NCI-H345 treated with DMSO at 0.1 percent for 48 hours (cell line): ENCODE measurements at regions not wholly inside any gene's neighbourhood (a gene's known extent, or its start where the extent isn't known, plus 50 kb on each side); places are given as distances from the start of the nearest gene placed in this dataset.
"Not testable (repeated sequence)": the region's sequence is repeated elsewhere in the genome, so short reads cannot be mapped to it uniquely, and the experiment has no call there.

ENCODE experiments used
- DNase-seq: peaks from one replicate; lab custom pipeline; 2025; ENCODE audit not compliant: unreplicated experiment; lab: John Stamatoyannopoulos, UW

GRCh38 chr1:187788718-187789117, 960.0 kb downstream of the PLA2G4A start:
- no peak for DNase-seq

DNA sequence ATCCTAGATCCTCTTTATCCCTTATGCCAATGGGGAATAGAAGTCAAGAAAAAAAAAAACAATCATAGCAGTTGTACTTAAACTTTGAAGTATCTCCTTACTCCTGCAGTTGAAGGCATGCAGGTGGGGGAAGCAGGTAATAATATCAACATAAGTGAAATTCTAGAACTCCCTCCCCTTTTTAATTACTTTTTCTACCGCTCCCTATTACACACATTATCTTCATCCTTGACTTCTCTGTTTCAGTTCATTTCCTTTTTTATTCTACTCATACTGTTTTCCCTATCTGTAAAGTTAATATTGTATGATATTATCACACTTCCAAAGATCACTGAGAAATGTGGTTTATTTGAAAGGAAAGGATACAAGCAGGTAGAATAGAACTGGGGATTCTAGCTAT, 962.0 kb downstream of the PLA2G4A start:
- no peak for DNase-seq

GRCh38 chr1:187794561-187794960, 965.8 kb downstream of the PLA2G4A start:
- DNase-seq, result no peak

GRCh38 chr1:187809549-187809948, 980.8 kb downstream of the PLA2G4A start:
- no peak for DNase-seq

- no peak for DNase-seq
Measured at GRCh38 chr1:187816646-187817045, 987.9 kb downstream of the PLA2G4A start.

GRCh38 chr1:187817782-187818181, 989.0 kb downstream of the PLA2G4A start:
- DNase-seq, result no peak

DNA sequence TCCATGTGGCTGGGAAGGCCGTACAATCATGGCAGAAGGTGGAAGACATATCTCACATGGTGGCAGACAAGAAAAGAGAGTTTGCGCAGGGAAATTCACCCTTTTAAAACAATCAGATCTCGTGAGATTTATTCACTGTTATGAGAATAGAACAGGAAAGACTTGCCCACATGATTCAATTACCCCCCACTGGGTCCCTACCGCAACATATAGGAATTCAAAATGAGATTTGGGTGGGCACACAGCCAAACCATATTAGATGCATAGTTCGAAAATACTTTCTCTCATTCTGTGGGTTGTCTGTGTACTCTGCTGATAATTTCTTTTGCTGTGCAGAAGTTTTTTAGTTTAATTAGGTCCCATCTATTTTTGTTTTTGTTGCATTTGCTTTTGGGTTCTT, 990.3 kb downstream of the PLA2G4A start:
- DNase-seq, result no peak

DNA sequence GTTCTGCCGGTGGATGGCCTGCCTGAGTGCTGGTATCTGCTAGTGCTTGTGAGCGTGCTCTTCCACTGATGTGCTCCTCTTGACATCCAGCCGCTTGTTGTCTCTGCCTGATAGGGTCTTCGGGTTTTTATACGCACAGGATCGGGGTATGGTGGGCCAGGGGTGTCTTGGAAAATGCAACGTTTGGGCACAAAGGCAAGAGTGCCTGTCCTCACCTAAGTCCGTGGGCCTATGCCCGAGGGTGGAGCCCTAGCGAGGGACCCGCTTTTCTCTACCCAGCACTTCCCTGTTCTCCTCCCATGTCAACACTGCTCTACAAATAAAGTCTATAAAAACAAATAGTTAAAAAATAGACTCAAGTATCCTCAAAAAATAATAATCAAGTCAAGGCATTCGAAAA, 1007.8 kb downstream of the PLA2G4A start:
- DNase-seq, result no peak

DNA sequence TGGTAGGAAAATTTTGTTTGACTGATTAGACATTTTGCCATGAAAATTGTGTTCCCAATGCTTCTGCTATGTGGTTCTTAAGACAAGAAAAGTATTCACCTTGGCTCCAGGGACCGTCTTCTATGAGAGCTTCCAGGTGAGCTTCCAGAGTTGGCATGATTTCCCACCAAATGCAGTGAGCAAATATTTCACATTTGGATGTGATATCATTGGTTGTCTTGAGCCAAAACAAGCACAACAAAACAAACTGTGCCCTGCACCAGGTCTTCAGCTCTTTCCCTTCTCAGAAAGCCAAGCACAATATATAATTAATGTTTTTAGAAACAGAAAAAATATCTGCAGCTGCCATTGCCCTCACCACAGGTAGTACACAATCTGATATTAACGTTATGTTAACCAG, 1009.0 kb downstream of the PLA2G4A start:
- DNase-seq, result no peak

DNA sequence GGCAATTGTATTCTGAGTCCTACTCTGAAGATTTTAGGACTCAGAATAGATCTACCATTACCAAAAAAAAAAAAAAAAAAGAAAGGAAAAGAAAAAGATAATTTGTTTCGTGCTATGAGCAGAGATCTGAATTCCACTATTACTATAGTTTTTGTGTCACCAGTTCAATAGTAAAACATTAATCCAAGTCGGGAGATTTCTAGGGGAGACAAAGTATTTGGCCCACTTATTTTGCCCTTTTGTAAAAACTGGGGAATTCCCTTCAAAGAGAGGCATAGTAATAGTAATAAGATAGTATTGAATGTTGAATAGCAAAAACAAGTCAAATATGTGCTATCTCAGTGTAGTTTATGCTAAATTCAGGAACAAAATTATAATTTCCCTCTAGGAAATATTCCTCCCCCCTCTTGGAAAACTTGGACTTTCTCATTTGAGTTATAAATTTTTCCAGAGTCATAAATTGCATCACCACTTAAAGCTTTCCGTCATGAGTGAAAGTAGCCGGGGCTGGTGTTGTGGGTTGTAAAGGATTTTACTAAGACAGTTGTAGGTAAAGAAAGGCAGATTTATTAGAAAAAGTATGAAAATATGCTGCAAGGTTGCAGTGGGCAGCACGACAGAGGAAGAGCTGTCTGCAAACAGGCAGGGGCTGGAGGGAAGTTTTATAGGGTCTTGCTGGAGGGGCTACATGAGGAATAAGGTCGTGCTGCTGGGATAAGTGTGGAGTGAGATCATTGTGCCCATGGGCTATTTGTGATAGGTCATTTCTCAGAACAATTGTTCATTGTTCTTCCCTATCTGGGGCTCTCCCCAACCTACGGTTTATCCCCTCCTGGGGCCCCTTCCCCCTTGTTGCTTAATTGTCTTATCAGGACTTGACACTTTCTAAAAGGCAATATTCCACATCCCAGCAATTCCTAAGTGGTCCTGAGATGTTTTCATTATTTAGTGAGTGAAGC, 1009.9 kb downstream of the PLA2G4A start:
- no peak for DNase-seq

- DNase-seq, result no peak
Measured at GRCh38 chr1:187839873-187840272, 1011.1 kb downstream of the PLA2G4A start.

DNA sequence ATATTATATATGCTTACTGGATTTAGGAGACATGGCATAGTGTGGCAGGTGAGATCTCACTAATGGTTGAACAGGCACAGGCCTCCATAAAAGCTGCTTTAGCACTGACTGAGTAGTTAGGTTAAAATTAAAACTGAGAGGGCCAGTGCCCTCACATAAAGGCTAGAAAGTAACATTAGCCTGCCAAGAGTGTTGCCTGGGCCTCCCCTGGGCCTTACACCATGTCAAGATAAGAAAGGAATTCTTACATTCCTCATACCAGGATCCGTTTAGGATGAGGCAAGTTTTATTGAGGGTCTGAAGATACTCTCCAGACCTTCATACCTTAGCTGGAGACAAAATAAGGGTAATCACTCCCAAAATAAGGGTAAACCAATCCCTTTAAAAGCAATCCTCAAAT, 1011.8 kb downstream of the PLA2G4A start:
- no peak for DNase-seq

DNA sequence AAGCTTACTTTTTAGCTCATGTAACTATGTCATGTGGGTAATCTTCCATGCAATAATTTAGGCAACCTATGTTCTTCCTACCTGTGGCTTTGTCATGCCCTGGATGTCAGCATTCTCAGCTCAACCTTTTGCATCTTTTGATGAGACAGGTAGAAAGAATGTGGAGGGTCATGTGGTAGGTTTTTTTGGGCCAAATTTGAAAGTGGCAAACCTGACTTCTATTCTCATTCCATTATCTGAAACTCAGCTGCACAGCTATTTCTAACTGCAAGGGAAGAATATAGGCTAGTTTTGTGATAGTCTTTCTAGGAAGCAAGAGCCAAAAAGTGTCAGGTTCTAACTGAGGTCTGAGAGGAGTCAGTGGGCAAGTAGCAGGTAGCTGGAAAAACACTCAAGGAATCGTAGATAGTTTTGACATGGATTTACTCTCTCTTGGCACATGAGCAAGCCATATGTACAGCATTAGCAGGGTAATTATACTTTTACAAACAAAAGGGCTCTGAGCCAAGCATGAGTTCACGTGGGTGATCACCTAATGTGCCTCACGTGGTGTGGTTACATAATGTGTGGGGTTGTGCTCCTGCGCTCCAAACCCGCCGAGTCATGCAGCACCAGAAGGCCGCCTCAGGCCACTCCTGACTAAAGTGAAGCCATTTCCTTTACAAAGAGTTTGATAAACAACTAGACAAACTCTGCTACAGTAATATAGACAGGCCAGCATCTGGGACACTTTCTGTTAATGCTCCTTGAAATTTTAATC, 1013.8 kb downstream of the PLA2G4A start:
- DNase-seq, result no peak

DNA sequence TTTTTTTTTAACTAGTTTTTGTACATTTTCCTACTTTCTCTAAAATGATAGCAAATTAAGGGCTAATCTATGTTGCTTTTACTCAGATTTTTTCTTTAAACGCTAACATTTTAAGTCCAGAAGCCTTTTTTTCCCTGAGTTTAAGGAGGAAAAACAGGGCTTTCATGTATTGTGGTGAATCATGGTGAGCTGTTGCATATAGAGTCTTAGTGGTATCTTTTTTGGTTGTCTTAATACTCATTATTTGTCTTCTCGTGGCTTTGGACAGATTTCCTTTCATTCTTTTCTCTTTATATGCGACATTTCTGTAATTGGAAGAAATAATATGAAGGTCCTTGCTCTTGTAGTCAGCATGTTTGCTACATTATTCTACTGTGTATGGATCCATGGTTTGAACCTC, 1015.6 kb downstream of the PLA2G4A start:
- no peak for DNase-seq

GRCh38 chr1:187847531-187847930, 1018.8 kb downstream of the PLA2G4A start:
- no peak for DNase-seq

- no peak for DNase-seq
Measured at GRCh38 chr1:187848321-187848720, 1019.6 kb downstream of the PLA2G4A start.

DNA sequence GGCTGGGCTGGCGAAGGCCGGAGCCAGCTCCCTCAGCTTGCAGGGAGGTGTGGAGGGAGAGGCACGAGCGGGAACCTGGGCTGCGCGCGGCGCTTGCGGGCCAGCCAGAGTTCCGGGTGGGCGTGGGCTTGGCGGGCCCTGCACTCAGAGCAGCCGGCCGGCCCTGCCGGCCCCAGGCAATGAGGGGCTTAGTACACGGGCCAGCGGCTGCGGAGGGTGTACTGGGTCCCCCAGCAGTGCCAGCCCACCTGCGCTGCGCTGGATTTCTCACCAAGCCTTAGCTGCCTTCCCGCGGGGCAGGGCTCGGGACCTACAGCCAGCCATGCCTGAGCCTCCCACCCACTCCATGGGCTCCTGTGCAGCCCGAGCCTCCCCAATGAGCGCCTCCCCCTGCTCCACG, 1021.4 kb downstream of the PLA2G4A start:
- DNase-seq, result not testable (repeated sequence)

DNA sequence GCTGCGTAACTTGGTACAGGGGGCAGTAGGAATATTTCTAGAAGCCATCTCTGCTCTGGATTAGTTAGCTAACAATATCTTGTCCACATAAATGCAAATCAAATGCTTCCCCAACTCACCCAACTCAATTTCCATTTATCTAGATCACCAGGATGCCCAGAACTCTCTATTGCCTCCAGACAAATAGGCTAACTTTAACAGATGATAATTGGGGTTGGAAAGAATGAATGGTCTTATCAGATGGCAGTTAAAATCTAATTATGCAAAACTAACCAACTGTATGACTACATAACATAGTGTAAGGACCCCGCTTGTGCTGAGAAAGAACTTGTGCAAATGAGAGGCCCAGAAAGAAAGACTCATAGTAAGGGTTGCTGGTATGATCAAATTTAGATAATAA, 1024.8 kb downstream of the PLA2G4A start:
- no peak for DNase-seq

DNA sequence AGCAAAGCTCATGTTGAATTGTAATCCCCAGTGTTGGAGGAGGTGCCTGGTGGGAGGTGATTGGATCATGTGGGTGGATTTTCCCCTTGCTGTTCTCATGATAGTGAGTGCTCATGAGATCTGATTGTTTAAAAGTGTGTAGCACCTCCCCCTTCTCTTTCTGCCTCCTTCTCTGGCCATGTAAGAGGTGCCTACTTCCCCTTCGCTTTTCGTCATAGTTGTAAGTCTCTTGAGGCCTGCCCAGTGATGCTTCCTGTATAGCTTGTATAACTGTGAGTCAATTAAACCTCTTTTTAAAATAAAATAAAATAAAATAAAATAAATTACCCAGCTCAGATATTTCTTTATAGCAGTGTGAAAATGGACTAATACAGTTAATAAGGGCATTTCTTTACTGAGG, 1025.7 kb downstream of the PLA2G4A start:
- no peak for DNase-seq

DNA sequence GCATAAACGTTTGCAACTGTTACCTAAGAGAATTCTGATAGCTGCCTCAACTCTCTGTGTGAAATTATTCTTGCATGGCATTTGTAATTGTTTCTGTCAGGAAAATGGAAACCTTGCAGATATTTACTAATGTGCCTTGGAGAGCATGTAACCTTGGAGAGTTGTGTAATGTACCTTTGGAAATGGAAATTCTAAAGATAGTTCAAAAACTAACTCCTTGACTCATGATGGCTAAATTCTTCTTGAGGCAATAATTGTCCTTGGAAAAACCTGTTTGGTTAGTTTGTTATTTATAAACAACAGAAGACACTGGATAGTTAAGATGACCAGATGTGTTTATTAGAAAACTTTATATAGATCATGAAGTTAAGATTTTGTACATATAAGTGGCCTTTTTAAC, 1033.8 kb downstream of the PLA2G4A start:
- DNase-seq, result no peak

DNA sequence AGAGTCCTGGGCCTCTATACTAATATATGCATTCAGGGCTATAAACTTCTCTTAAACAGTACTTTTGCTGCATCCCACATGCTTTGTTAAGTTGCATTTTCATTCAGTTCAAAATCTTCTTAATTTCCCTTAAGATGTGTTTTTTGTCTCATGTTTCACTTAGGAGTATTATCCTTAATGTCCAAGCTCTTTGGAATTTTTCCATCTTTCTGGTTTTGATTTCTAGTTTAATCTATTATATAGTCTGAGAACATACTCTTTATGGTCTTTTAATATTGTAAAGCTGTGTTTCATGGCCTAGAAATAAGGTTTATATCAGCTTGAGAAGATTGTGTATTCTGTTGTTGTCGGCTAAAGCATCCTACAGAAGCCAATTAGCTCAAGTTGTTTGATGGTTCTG, 1041.8 kb downstream of the PLA2G4A start:
- DNase-seq, result no peak

DNA sequence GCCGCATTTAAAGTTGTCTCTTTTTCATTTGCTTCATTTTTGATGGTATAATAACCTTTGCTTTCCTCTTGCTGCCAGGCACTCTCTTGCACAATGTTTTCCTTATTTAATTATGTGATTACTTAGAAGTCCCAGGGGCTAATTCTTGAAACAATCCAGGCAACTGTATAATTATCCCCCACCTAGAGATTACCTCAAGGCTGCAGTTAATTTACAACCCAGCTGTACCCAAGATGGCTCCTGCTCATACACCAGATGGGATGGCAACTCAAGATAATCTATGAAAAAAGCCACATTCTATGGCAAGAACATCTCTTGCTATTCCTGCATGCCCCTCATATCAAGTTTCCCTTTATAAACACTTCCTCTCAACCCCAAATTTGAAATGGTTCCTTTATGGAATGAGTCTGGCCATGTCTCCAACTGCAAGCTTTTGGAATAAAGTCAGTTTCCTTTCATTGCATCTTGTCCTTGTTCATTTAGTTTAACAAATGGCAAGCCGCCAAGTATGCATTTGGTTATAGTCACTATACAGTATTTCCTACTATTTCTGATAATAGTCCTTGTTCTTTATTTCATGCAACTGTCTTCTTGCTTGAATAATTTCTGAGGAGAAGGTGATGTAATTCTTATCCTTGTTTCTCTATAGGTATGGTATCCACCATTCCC, 1042.6 kb downstream of the PLA2G4A start:
- DNase-seq, result no peak
